ENCODE measurements at regions not wholly inside any gene's neighbourhood (a gene's known extent, or its start where the extent isn't known, plus 50 kb on each side); places are given as distances from the start of the nearest gene placed in this dataset.

GRCh38 chr2:204064119-204064518 lies 127.6 kb downstream of the ICOS start:
- no peak overlapping the region for H3K27ac ChIP-seq (ENCODE audit: extremely low read depth, low read depth, low read length)
- no peak overlapping the region for H3K4me3 ChIP-seq (ENCODE audit: low read depth, low read length)
- TF ChIP-seq ZNF610 (tag by site-specific recombination; IDR thresholded peaks at IDR 0.05; ENCODE audit: borderline replicate concordance) (peak; percentile 95), TCF7L2 (IDR thresholded peaks at IDR 0.05; ENCODE audit: borderline replicate concordance, low read depth, low read length) (no peak)
- H3K36me3 ChIP-seq (ENCODE audit: control insufficient read depth in 2 of 2, insufficient read depth in 1 of 2, low read length in 2 of 2), result no peaks in the 10 kb centered on the region
- POLR2A ChIA-PET, result no interaction called here
- CTCF ChIA-PET, result no interaction called here
- peaks cover under 1% of the 10 kb centered on the region; the same call in 1 of the 2 replicates for H3K4me1 ChIP-seq (ENCODE audit: control insufficient read depth, insufficient read depth, low read length)
- no peaks in the 10 kb centered on the region for H3K9me3 ChIP-seq (ENCODE audit: control insufficient read depth, insufficient read depth, low read depth, low read length)

- H3K27ac ChIP-seq (ENCODE audit: extremely low read depth, low read depth, low read length), result no peak overlapping the region
- TF ChIP-seq ZNF624 (tag by site-specific recombination; IDR thresholded peaks at IDR 0.05) (no peak), TRIM28 (IDR thresholded peaks at IDR 0.05; ENCODE audit: borderline replicate concordance, low read length) (no peak), ZNF121 (tag by site-specific recombination; IDR thresholded peaks at IDR 0.05) (no peak), ZFP41 (tag by site-specific recombination; IDR thresholded peaks at IDR 0.05; ENCODE audit: borderline replicate concordance) (no peak), HOXC10 (CRISPR knock-in tag; IDR thresholded peaks at IDR 0.05) (no peak), ZNF221 (tag by site-specific recombination; IDR thresholded peaks at IDR 0.05; ENCODE audit: borderline replicate concordance) (no peak), ZNF792 (tag by site-specific recombination; IDR thresholded peaks at IDR 0.05) (no peak), SCRT2 (tag by site-specific recombination; IDR thresholded peaks at IDR 0.05) (no peak), ZNF514 (tag by site-specific recombination; IDR thresholded peaks at IDR 0.05) (no peak), ZNF394 (tag by site-specific recombination; IDR thresholded peaks at IDR 0.05; ENCODE audit: borderline replicate concordance) (no peak), ZNF280C (tag by site-specific recombination; IDR thresholded peaks at IDR 0.05) (no peak), IKZF3 (tag by site-specific recombination; IDR thresholded peaks at IDR 0.05) (no peak), ZFP69B (tag by site-specific recombination; IDR thresholded peaks at IDR 0.05) (no peak), ATF2 (tag by site-specific recombination; IDR thresholded peaks at IDR 0.05; ENCODE audit: low read depth) (no peak), ZNF184 (tag by site-specific recombination; IDR thresholded peaks at IDR 0.05) (no peak)
- TF ChIP-seq, protein P1, sequence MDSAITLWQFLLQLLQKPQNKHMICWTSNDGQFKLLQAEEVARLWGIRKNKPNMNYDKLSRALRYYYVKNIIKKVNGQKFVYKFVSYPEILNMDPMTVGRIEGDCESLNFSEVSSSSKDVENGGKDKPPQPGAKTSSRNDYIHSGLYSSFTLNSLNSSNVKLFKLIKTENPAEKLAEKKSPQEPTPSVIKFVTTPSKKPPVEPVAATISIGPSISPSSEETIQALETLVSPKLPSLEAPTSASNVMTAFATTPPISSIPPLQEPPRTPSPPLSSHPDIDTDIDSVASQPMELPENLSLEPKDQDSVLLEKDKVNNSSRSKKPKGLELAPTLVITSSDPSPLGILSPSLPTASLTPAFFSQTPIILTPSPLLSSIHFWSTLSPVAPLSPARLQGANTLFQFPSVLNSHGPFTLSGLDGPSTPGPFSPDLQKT (IDR thresholded peaks at IDR 0.05; ENCODE audit: borderline replicate concordance, low read depth, low read length), result no peak
- TF ChIP-seq, protein P2, sequence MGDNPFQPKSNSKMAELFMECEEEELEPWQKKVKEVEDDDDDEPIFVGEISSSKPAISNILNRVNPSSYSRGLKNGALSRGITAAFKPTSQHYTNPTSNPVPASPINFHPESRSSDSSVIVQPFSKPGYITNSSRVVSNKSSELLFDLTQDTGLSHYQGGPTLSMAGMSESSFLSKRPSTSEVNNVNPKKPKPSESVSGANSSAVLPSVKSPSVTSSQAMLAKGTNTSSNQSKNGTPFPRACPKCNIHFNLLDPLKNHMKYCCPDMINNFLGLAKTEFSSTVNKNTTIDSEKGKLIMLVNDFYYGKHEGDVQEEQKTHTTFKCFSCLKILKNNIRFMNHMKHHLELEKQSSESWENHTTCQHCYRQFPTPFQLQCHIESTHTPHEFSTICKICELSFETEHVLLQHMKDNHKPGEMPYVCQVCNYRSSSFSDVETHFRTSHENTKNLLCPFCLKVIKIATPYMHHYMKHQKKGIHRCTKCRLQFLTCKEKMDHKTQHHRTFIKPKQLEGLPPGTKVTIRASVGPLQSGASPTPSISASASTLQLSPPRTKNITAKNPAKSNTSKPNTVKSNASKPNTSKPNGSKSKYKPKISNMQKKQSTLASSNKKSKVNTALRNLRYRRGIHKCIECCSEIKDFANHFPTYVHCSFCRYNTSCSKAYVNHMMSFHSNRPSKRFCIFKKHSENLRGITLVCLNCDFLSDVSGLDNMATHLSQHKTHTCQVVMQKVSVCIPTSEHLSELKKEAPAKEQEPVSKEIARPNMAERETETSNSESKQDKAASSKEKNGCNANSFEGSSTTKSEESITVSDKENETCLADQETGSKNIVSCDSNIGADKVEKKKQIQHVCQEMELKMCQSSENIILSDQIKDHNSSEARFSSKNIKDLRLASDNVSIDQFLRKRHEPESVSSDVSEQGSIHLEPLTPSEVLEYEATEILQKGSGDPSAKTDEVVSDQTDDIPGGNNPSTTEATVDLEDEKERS (tag by site-specific recombination; IDR thresholded peaks at IDR 0.05), result no peak
- TF ChIP-seq, protein P3, sequence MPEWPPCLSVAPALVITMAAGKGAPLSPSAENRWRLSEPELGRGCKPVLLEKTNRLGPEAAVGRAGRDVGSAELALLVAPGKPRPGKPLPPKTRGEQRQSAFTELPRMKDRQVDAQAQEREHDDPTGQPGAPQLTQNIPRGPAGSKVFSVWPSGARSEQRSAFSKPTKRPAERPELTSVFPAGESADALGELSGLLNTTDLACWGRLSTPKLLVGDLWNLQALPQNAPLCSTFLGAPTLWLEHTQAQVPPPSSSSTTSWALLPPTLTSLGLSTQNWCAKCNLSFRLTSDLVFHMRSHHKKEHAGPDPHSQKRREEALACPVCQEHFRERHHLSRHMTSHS (tag by site-specific recombination; IDR thresholded peaks at IDR 0.05), result no peak
- peaks cover 12% of the 10 kb centered on the region; the same call in 1 of the 2 replicates for H3K4me1 ChIP-seq (ENCODE audit: control insufficient read depth, insufficient read depth, low read length)
- H3K36me3 ChIP-seq (ENCODE audit: control insufficient read depth in 2 of 2, insufficient read depth in 1 of 2, low read length in 2 of 2), result no peaks in the 10 kb centered on the region
- CTCF ChIA-PET, result interaction anchor here (0.7 to 1.4 kb wide), 2 partner anchors 14 to 40 kb away, joined by 3 to 4 read pairs; no protein-coding TSS in a partner anchor
- H3K9me3 ChIP-seq (ENCODE audit: control insufficient read depth, insufficient read depth, low read depth, low read length), result no peaks in the 10 kb centered on the region
- POLR2A ChIA-PET, result no interaction called here
- H3K4me3 ChIP-seq (ENCODE audit: low read depth, low read length), result no peak overlapping the region
Measured at GRCh38 chr2:204065566-204065965, 129.0 kb downstream of the ICOS start.

All from HEK293 (cell line).